MM.1S (cell line): ENCODE measurements at regions not wholly inside any gene's neighbourhood (a gene's known extent, or its start where the extent isn't known, plus 50 kb on each side); places are given as distances from the start of the nearest gene placed in this dataset.

Source experiments
- DNase-seq: peaks from one replicate; pipeline ENCODE4 v3.0.0-alpha.2; 2015
- H2AFZ ChIP-seq: fragments of 300-600 bp; sonication (generic); 2 replicates; pipeline ENCODE4 v1.6.0; 2016; ENCODE audit warnings: antibody characterized with exemption, low read length
- H3F3A ChIP-seq: fragments of 300-600 bp; sonication (generic); 2 replicates; pipeline ENCODE4 v1.6.1; 2016; ENCODE audit warnings: mild to moderate bottlenecking, antibody characterized with exemption, low read length, moderate library complexity, mixed read lengths; ENCODE audit not compliant: insufficient read depth
- H3K27ac ChIP-seq: fragments of 300-600 bp; sonication (generic); 2 replicates; pipeline ENCODE4 v1.5.1; 2016; ENCODE audit warnings: mild to moderate bottlenecking, low read length
- H3K27me3 ChIP-seq: fragments of 300-600 bp; sonication (generic); replicated peaks from 2 replicates; pipeline ENCODE4 v1.6.0; 2016; ENCODE audit warnings: low read length; ENCODE audit not compliant: insufficient read depth
- H3K36me3 ChIP-seq: fragments of 300-600 bp; sonication (generic); replicated peaks from 2 replicates; pipeline ENCODE4 v1.6.1; 2016; ENCODE audit warnings: mild to moderate bottlenecking, low read length, mixed read lengths; ENCODE audit not compliant: insufficient read depth
- H3K4me1 ChIP-seq: fragments of 300-600 bp; sonication (generic); 2 replicates; pipeline ENCODE4 v1.6.1; 2016; ENCODE audit warnings: low read length, mixed read lengths
- H3K4me2 ChIP-seq: fragments of 300-600 bp; sonication (generic); 2 replicates; pipeline ENCODE4 v1.6.0; 2016; ENCODE audit warnings: low read depth, low read length
- H3K4me3 ChIP-seq: fragments of 300-600 bp; sonication (generic); 2 replicates; pipeline ENCODE4 v1.5.1; 2016; ENCODE audit warnings: low read length, mixed read lengths
- H3K79me2 ChIP-seq: fragments of 300-600 bp; sonication (generic); 2 replicates; pipeline ENCODE4 v1.6.1; 2016; ENCODE audit warnings: mixed run types, low read length, mixed read lengths
- H3K9ac ChIP-seq: fragments of 300-600 bp; sonication (generic); 2 replicates; pipeline ENCODE4 v1.6.1; 2016; ENCODE audit warnings: low read length, mixed read lengths
- H3K9me2 ChIP-seq: fragments of 300-600 bp; sonication (generic); replicated peaks from 2 replicates; pipeline ENCODE4 v1.6.1; 2016; ENCODE audit warnings: mild to moderate bottlenecking, low read length, mixed read lengths; ENCODE audit not compliant: insufficient read depth
- H3K9me3 ChIP-seq: fragments of 300-600 bp; sonication (generic); replicated peaks from 2 replicates; pipeline ENCODE4 v1.6.1; 2016; ENCODE audit warnings: mild to moderate bottlenecking, low read length, mixed read lengths; ENCODE audit not compliant: insufficient read depth
- H4K20me1 ChIP-seq: fragments of 300-600 bp; sonication (generic); 2 replicates; pipeline ENCODE4 v1.6.1; 2016; ENCODE audit warnings: mild to moderate bottlenecking, low read length, moderate library complexity, mixed read lengths; ENCODE audit not compliant: insufficient read depth
- CTCF ChIP-seq: fragments of 300-600 bp; sonication (generic); IDR thresholded peaks from 2 replicates; pipeline ENCODE4 v1.5.1; 2016; ENCODE audit warnings: antibody characterized with exemption, low read length, mixed read lengths
- EZH2 ChIP-seq: fragments of 300-600 bp; sonication (generic); optimal IDR thresholded peaks from 2 replicates; pipeline ENCODE3; 2017; ENCODE audit warnings: low read depth, mild to moderate bottlenecking, antibody characterized with exemption, low read length, mixed read lengths
- EZH2phosphoT487 ChIP-seq: fragments of 300-600 bp; sonication (generic); IDR thresholded peaks from 2 replicates; pipeline ENCODE4 v1.6.1; 2018; ENCODE audit warnings: antibody characterized with exemption, low read length

- no peak overlapping the region for H3K4me3 ChIP-seq
- H3K79me2 ChIP-seq = no peaks in the 10 kb centered on the region
- H2AFZ ChIP-seq = no peak overlapping the region
Observed at GRCh38 chr4:129900430-129900953, 804.5 kb downstream of the C4orf33 start.

GRCh38 chr4:129901205-129901604, 805.3 kb downstream of the C4orf33 start:
- TF ChIP-seq EZH2phosphoT487 (no peak), CTCF (no peak), EZH2 (no peak)
- H3K4me2 ChIP-seq = no peak overlapping the region
- no peaks in the 10 kb centered on the region for H3K9me3 ChIP-seq
- H4K20me1 ChIP-seq = no peaks in the 10 kb centered on the region
- no peaks in the 10 kb centered on the region for H3K79me2 ChIP-seq
- no peak overlapping the region for H3K9ac ChIP-seq
- no peaks in the 10 kb centered on the region for H3K4me1 ChIP-seq
- H2AFZ ChIP-seq = no peak overlapping the region
- no peak overlapping the region for H3K4me3 ChIP-seq
- no peaks in the 10 kb centered on the region for H3K27me3 ChIP-seq
- H3K27ac ChIP-seq = no peak overlapping the region
- H3F3A ChIP-seq = no peaks in the 10 kb centered on the region
- H3K9me2 ChIP-seq = no peaks in the 10 kb centered on the region
- no peaks in the 10 kb centered on the region for H3K36me3 ChIP-seq
- DNase-seq = no peak

More at GRCh38 chr4:129900430-129900953, 804.5 kb downstream of the C4orf33 start:
- no peaks in the 10 kb centered on the region for H4K20me1 ChIP-seq
- no peak overlapping the region for H3K4me2 ChIP-seq
- H3K9me3 ChIP-seq = no peaks in the 10 kb centered on the region
- TF ChIP-seq EZH2 = no peak
- TF ChIP-seq CTCF = no peak
- no peak for TF ChIP-seq EZH2phosphoT487
- H3K4me1 ChIP-seq = no peaks in the 10 kb centered on the region
- H3K27ac ChIP-seq = no peak overlapping the region
- H3K36me3 ChIP-seq = no peaks in the 10 kb centered on the region
- H3F3A ChIP-seq = no peaks in the 10 kb centered on the region
- peak; percentile 23 for DNase-seq
- no peaks in the 10 kb centered on the region for H3K9me2 ChIP-seq
- H3K27me3 ChIP-seq = no peaks in the 10 kb centered on the region
- H3K9ac ChIP-seq = no peak overlapping the region

GRCh38 chr4:129903861-129904260, 807.9 kb downstream of the C4orf33 start:
- Histone ChIP-seq H4K20me1 (no peaks in the 10 kb centered on the region), H3K79me2 (no peaks in the 10 kb centered on the region), H3K4me3 (no peak overlapping the region), H3F3A (0 out of 2 replicates have a peak, but pooled peaks cover 5% of the 10 kb centered on the region), H3K27ac (no peak overlapping the region), H3K4me2 (no peak overlapping the region), H3K9me2 (no peaks in the 10 kb centered on the region), H2AFZ (no peak overlapping the region), H3K4me1 (0 out of 2 replicates have a peak, but pooled peaks cover 4% of the 10 kb centered on the region), H3K9me3 (no peaks in the 10 kb centered on the region), H3K27me3 (no peaks in the 10 kb centered on the region), H3K36me3 (no peaks in the 10 kb centered on the region), H3K9ac (no peak overlapping the region)
- TF ChIP-seq CTCF = no peak
- TF ChIP-seq EZH2phosphoT487 = no peak
- TF ChIP-seq EZH2 = no peak
- DNase-seq = no peak
